ENCODE measurements at regions not wholly inside any gene's neighbourhood (a gene's known extent, or its start where the extent isn't known, plus 50 kb on each side); places are given as distances from the start of the nearest gene placed in this dataset.

DNA sequence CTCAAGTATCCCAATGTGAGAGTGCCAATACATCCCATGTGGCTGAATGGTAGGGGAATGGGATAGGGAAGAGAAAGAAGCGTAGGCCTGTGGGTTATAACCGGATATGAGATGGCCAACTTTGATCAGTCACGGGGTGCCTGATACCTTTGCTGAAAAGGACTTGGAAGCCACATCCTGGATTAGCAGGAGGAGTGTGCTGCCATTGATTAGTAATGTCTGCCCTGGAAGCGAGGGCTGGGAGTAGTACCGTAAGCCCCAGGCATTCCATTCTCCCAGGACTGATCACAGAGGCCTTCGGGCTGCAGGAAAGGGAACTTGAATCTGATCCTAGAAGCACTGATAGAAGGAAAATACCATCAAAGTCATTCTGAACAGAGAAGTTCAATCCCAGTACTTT lies 218.5 kb downstream of the TFCP2L1 start:
- no peak overlapping the region for H3K27ac Mint-ChIP-seq
- no peak for TF ChIP-seq CREB1 (CRISPR knock-in tag; IDR thresholded peaks at IDR 0.05)
- TF ChIP-seq ZNF532 (CRISPR knock-in tag; IDR thresholded peaks at IDR 0.05; ENCODE audit: borderline replicate concordance): no peak
- TF ChIP-seq, protein P1, sequence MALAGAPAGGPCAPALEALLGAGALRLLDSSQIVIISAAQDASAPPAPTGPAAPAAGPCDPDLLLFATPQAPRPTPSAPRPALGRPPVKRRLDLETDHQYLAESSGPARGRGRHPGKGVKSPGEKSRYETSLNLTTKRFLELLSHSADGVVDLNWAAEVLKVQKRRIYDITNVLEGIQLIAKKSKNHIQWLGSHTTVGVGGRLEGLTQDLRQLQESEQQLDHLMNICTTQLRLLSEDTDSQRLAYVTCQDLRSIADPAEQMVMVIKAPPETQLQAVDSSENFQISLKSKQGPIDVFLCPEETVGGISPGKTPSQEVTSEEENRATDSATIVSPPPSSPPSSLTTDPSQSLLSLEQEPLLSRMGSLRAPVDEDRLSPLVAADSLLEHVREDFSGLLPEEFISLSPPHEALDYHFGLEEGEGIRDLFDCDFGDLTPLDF (CRISPR knock-in tag; IDR thresholded peaks at IDR 0.05): no peak
- no peak for TF ChIP-seq PRRX2 (CRISPR knock-in tag; IDR thresholded peaks at IDR 0.05)
- TF ChIP-seq IRF1 (CRISPR knock-in tag; IDR thresholded peaks at IDR 0.05): no peak
- no peak for TF ChIP-seq ZNF317 (CRISPR knock-in tag; IDR thresholded peaks at IDR 0.05; ENCODE audit: borderline replicate concordance, low read depth)
- no peak for TF ChIP-seq GTF2I (CRISPR knock-in tag; conservative IDR thresholded peaks at IDR 0.05)
- TF ChIP-seq, protein P2, sequence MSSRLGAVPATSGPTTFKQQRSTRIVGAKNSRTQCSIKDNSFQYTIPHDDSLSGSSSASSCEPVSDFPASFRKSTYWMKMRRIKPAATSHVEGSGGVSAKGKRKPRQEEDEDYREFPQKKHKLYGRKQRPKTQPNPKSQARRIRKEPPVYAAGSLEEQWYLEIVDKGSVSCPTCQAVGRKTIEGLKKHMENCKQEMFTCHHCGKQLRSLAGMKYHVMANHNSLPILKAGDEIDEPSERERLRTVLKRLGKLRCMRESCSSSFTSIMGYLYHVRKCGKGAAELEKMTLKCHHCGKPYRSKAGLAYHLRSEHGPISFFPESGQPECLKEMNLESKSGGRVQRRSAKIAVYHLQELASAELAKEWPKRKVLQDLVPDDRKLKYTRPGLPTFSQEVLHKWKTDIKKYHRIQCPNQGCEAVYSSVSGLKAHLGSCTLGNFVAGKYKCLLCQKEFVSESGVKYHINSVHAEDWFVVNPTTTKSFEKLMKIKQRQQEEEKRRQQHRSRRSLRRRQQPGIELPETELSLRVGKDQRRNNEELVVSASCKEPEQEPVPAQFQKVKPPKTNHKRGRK (CRISPR knock-in tag; IDR thresholded peaks at IDR 0.05; ENCODE audit: borderline replicate concordance): no peak
- no peak for TF ChIP-seq SMAD3 (CRISPR knock-in tag; IDR thresholded peaks at IDR 0.05; ENCODE audit: borderline replicate concordance)
- no peak for TF ChIP-seq SOX15 (CRISPR knock-in tag; IDR thresholded peaks at IDR 0.05)
- no peak for TF ChIP-seq JAZF1 (CRISPR knock-in tag; IDR thresholded peaks at IDR 0.05)
- TF ChIP-seq ZNF416 (CRISPR knock-in tag; IDR thresholded peaks at IDR 0.05): no peak
- TF ChIP-seq NFATC4 (CRISPR knock-in tag; IDR thresholded peaks at IDR 0.05): no peak
- no peak for TF ChIP-seq CDX4 (CRISPR knock-in tag; IDR thresholded peaks at IDR 0.05; ENCODE audit: borderline replicate concordance)
- TF ChIP-seq, protein P3, sequence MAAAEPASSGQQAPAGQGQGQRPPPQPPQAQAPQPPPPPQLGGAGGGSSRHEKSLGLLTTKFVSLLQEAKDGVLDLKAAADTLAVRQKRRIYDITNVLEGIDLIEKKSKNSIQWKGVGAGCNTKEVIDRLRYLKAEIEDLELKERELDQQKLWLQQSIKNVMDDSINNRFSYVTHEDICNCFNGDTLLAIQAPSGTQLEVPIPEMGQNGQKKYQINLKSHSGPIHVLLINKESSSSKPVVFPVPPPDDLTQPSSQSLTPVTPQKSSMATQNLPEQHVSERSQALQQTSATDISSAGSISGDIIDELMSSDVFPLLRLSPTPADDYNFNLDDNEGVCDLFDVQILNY (CRISPR knock-in tag; IDR thresholded peaks at IDR 0.05): no peak
- TF ChIP-seq FOXP1 (CRISPR knock-in tag; IDR thresholded peaks at IDR 0.05; ENCODE audit: borderline replicate concordance): no peak
- TF ChIP-seq, protein P4, sequence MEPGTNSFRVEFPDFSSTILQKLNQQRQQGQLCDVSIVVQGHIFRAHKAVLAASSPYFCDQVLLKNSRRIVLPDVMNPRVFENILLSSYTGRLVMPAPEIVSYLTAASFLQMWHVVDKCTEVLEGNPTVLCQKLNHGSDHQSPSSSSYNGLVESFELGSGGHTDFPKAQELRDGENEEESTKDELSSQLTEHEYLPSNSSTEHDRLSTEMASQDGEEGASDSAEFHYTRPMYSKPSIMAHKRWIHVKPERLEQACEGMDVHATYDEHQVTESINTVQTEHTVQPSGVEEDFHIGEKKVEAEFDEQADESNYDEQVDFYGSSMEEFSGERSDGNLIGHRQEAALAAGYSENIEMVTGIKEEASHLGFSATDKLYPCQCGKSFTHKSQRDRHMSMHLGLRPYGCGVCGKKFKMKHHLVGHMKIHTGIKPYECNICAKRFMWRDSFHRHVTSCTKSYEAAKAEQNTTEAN (CRISPR knock-in tag; IDR thresholded peaks at IDR 0.05): no peak
- TF ChIP-seq SP1 (CRISPR knock-in tag; conservative IDR thresholded peaks at IDR 0.05): no peak
- TF ChIP-seq, protein P5, sequence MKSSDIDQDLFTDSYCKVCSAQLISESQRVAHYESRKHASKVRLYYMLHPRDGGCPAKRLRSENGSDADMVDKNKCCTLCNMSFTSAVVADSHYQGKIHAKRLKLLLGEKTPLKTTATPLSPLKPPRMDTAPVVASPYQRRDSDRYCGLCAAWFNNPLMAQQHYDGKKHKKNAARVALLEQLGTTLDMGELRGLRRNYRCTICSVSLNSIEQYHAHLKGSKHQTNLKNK (CRISPR knock-in tag; IDR thresholded peaks at IDR 0.05): no peak
- TF ChIP-seq KAT7 (CRISPR knock-in tag; IDR thresholded peaks at IDR 0.05; ENCODE audit: borderline replicate concordance): no peak
- CTCF ChIA-PET: no interaction called here

More for the DNA sequence above, 218.5 kb downstream of the TFCP2L1 start:
- Mint-ChIP-seq H3K4me3 (no peak overlapping the region), H3K9me3 (peaks cover 4% of the 10 kb centered on the region; the same call in 1 of the 2 replicates), H3K36me3 (no peaks in the 10 kb centered on the region), H3K4me1 (peaks cover 17% of the 10 kb centered on the region), H3K27me3 (ENCODE audit: low read depth) (peaks cover 24% of the 10 kb centered on the region)
- peak; percentile 36 for DNase-seq (ENCODE audit: low spot score)
- POLR2A ChIA-PET: interaction anchor here (1.3 kb wide), 1 partner anchor 9 kb away, joined by 4 read pairs; no protein-coding TSS in a partner anchor
- peak; percentile 14; the same call in 1 of the 2 replicates for ATAC-seq
